Stomach (tissue), 4 donors: ENCODE measurements at regions not wholly inside any gene's neighbourhood (a gene's known extent, or its start where the extent isn't known, plus 50 kb on each side); places are given as distances from the start of the nearest gene placed in this dataset.

Experiments
- CTCF ChIP-seq, 7 experiments: fragments of 450-650 bp in 4 of 7; fragments of 200-600 bp in 3 of 7; sonication (generic) in 3 of 7; IDR thresholded peaks; one replicate each; pipeline ENCODE4 v1.5.1; 2016 to 2019; ENCODE audit warnings: antibody characterized with exemption in 7 of 7, control low read depth in 2 of 7, mild to moderate bottlenecking in 1 of 7
- EP300 ChIP-seq: sonication (generic); formaldehyde crosslinking; IDR thresholded peaks from one replicate; pipeline ENCODE4 v1.6.1; 2017; ENCODE audit warnings: antibody characterized with exemption

GRCh38 chr4:151997461-151997860, 236.7 kb upstream of the GATB start:
- TF ChIP-seq CTCF (IDR thresholded peaks at IDR 0.05) = no peak
- TF ChIP-seq EP300 = no peak
